ENCODE measurements at regions not wholly inside any gene's neighbourhood (a gene's known extent, or its start where the extent isn't known, plus 50 kb on each side); places are given as distances from the start of the nearest gene placed in this dataset.

DNA sequence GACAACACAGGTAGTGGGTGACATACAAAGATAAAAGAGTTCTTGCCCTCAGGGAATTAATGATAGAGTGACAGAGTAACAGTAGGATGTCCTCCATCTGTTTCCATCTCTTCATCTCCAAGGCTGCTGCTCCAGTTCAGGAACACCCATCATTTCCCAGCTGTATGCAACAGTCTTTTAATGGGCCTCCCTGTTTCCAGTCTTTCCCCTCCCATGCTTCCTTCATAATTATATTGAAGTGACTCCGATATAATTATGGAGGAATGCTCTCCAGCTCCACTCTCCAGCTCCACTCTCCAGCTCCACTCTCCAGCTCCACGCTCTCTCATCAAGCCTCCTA is 65.3 kb upstream of the MSN start:
- TF ChIP-seq, protein P1, sequence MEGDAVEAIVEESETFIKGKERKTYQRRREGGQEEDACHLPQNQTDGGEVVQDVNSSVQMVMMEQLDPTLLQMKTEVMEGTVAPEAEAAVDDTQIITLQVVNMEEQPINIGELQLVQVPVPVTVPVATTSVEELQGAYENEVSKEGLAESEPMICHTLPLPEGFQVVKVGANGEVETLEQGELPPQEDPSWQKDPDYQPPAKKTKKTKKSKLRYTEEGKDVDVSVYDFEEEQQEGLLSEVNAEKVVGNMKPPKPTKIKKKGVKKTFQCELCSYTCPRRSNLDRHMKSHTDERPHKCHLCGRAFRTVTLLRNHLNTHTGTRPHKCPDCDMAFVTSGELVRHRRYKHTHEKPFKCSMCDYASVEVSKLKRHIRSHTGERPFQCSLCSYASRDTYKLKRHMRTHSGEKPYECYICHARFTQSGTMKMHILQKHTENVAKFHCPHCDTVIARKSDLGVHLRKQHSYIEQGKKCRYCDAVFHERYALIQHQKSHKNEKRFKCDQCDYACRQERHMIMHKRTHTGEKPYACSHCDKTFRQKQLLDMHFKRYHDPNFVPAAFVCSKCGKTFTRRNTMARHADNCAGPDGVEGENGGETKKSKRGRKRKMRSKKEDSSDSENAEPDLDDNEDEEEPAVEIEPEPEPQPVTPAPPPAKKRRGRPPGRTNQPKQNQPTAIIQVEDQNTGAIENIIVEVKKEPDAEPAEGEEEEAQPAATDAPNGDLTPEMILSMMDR (IDR thresholded peaks at IDR 0.05 in 2 of 3, conservative IDR thresholded peaks at IDR 0.05 in 1 of 3; ENCODE audit: borderline replicate concordance in 1 of 3, insufficient read depth in 1 of 3, low read depth in 2 of 3, low read length in 2 of 3), result no peak
- TF ChIP-seq EZH2 (IDR thresholded peaks at IDR 0.05), result no peak
- TF ChIP-seq POLR2A (IDR thresholded peaks at IDR 0.05; ENCODE audit: borderline replicate concordance, extremely low read depth, insufficient read depth, insufficient read length), result no peak
- no peak for TF ChIP-seq RAD21 (IDR thresholded peaks at IDR 0.05; ENCODE audit: low read depth)
- no peak for TF ChIP-seq POLR2AphosphoS5 (IDR thresholded peaks at IDR 0.05; ENCODE audit: low read depth, low read length)
- TF ChIP-seq SP1 (IDR thresholded peaks at IDR 0.05; ENCODE audit: low read depth), result no peak
